ENCODE measurements at regions not wholly inside any gene's neighbourhood (a gene's known extent, or its start where the extent isn't known, plus 50 kb on each side); places are given as distances from the start of the nearest gene placed in this dataset.

- intact Hi-C loops (cut with micrococcal nuclease): no loop called here
- WGBS, 2 experiments (ENCODE audit: extremely low coverage in 2 of 2, insufficient read length in 1 of 2): 47% methylated on average over 3 of the region's 20 CpGs; no CpG with 5 or more reads in 1 of the 2 experiments
- Histone ChIP-seq H2AFZ (replicated peaks; ENCODE audit: low read length, poor library complexity) (no peak overlapping the region), H3K4me3 (ENCODE audit: insufficient read depth, low read depth, low read length) (no peak overlapping the region), H4K20me1 (ENCODE audit: insufficient read depth, low read length) (no peaks in the 10 kb centered on the region), H3K4me2 (ENCODE audit: low read depth, low read length) (no peak overlapping the region), H3K9me3 (ENCODE audit: control insufficient read depth, insufficient read depth, low read length) (peaks cover 4% of the 10 kb centered on the region), H3K14ac (replicated peaks; ENCODE audit: low read depth, low read length) (no peak overlapping the region), H2BK5ac (ENCODE audit: low read depth, low read length, poor library complexity, severe bottlenecking) (no peak overlapping the region), H3K56ac (ENCODE audit: extremely low read depth, insufficient read depth, low read length) (no peak overlapping the region), H2AK5ac (ENCODE audit: low read depth, low read length) (no peak overlapping the region), H3K79me1 (ENCODE audit: low read depth in 1 of 2, low read length in 2 of 2) (no peaks in the 10 kb centered on the region), H4K5ac (ENCODE audit: low read depth, low read length) (no peak overlapping the region), H3K23ac (ENCODE audit: low read depth, low read length) (no peak overlapping the region), H3K18ac (ENCODE audit: low read depth, low read length) (no peak overlapping the region), H2AK9ac (replicated peaks; ENCODE audit: low read depth, low read length, poor library complexity) (no peak overlapping the region), H4K91ac (ENCODE audit: insufficient read depth, low read depth, low read length) (no peak overlapping the region), H3K27ac (ENCODE audit: insufficient read depth, low read length) (no peak overlapping the region), H3K4ac (ENCODE audit: low read depth, low read length) (no peak overlapping the region), H4K8ac (ENCODE audit: low read depth in 2 of 2, low read length in 2 of 2) (no peak overlapping the region), H3K36me3 (ENCODE audit: control insufficient read depth, insufficient read depth, low read length) (no peaks in the 10 kb centered on the region), H2BK120ac (ENCODE audit: low read depth, low read length) (no peak overlapping the region), H3K9me1 (ENCODE audit: insufficient read depth, low read length) (no peaks in the 10 kb centered on the region), H3K27me3 (ENCODE audit: control insufficient read depth, insufficient read depth, low read length) (peaks cover 15% of the 10 kb centered on the region), H3K4me1 (ENCODE audit: control insufficient read depth, insufficient read depth, low read length) (peaks cover 3% of the 10 kb centered on the region; the same call in 1 of the 2 replicates), H2BK15ac (ENCODE audit: low read depth, low read length) (no peak overlapping the region), H2BK20ac (ENCODE audit: low read depth, low read length) (no peak overlapping the region), H3K9ac (ENCODE audit: low read depth, low read length) (no peak overlapping the region)
- ChIA-PET CTCF (no interaction called here), POLR2A (ENCODE audit: unreplicated experiment) (no interaction called here)
- no TSS peak for BruUV-seq (replicated peaks)
- ATAC-seq (ENCODE audit: low read depth): no peak
- no peak for DNase-seq
- dilution Hi-C loops (cut with HindIII; ENCODE audit: low sequenced_read_pairs, unreplicated experiment): no loop called here
- in situ Hi-C loops (cut with MboI; ENCODE audit: low sequenced_read_pairs): no loop called here
- TF ChIP-seq MAZ (IDR thresholded peaks at IDR 0.05; ENCODE audit: borderline replicate concordance, low read depth, low read length) (no peak), RCOR1 (IDR thresholded peaks at IDR 0.05; ENCODE audit: insufficient replicate concordance, low read length) (no peak)
Observed at GRCh38 chr14:101365329-101366158, 195.8 kb upstream of the DIO3 start.
